ENCODE measurements at regions not wholly inside any gene's neighbourhood (a gene's known extent, or its start where the extent isn't known, plus 50 kb on each side); places are given as distances from the start of the nearest gene placed in this dataset.

GRCh38 chr1:67564193-67564592 lies 120.8 kb upstream of the GADD45A start:
- H3K27me3 ChIP-seq (ENCODE audit: control insufficient read depth, insufficient read depth, low read length): no peaks in the 10 kb centered on the region
- peaks cover 12% of the 10 kb centered on the region for H3K4me1 ChIP-seq (ENCODE audit: control insufficient read depth, insufficient read depth, low read length)
- H3K9ac ChIP-seq (ENCODE audit: low read depth, low read length): no peak overlapping the region
- H3K9me3 ChIP-seq (replicated peaks; ENCODE audit: low read length): no peaks in the 10 kb centered on the region
- no peak overlapping the region for H3K4me2 ChIP-seq (ENCODE audit: low read length)
- H3K4me3 ChIP-seq (ENCODE audit: low read length): no peak overlapping the region
- H3K36me3 ChIP-seq (ENCODE audit: insufficient read depth, low read length): no peaks in the 10 kb centered on the region

GRCh38 chr1:67566803-67567377 lies 118.1 kb upstream of the GADD45A start:
- H3K4me3 ChIP-seq (ENCODE audit: low read length): no peak overlapping the region
- no peaks in the 10 kb centered on the region for H3K27me3 ChIP-seq (ENCODE audit: control insufficient read depth, insufficient read depth, low read length)
- peaks cover 26% of the 10 kb centered on the region for H3K4me1 ChIP-seq (ENCODE audit: control insufficient read depth, insufficient read depth, low read length)
- no peak overlapping the region for H3K9ac ChIP-seq (ENCODE audit: low read depth, low read length)
- H3K4me2 ChIP-seq (ENCODE audit: low read length): no peak overlapping the region
- no peaks in the 10 kb centered on the region for H3K36me3 ChIP-seq (ENCODE audit: insufficient read depth, low read length)
- no peaks in the 10 kb centered on the region for H3K9me3 ChIP-seq (replicated peaks; ENCODE audit: low read length)

DNA sequence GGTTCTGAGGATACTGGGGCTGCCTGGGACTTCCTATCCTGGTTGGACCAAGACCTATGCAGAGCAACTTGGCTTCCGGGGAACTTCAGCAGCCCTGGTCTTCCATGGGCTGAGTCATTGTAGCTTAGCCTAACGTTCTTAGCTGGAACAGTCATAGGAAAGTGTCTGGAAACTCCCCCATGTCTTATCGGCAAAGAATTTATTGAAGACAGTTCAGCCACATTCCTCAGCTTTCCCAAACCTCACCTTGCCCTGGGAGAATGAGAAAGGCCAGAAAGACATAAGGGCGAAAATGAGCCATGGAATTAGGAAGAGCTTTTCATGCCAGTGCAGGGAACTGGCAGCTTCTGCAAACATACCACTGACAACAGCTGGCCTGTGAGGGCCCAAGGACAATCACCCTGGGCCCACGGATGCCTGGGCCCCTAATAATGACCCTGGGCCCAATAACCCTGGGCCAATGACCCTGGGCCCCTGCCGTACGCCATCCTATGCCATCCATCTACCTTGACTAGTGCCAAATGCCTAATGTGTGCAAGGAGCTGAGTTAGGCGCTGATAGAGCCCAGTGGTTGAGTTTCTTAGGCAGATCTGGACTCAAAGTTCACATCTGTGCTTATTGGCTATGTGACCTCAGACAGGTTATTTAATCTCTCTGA lies 114.4 kb upstream of the GADD45A start:
- Histone ChIP-seq H3K27me3 (ENCODE audit: control insufficient read depth, insufficient read depth, low read length) (no peaks in the 10 kb centered on the region), H3K36me3 (ENCODE audit: insufficient read depth, low read length) (no peaks in the 10 kb centered on the region), H3K4me2 (ENCODE audit: low read length) (peak overlapping the region; percentile 32), H3K9me3 (replicated peaks; ENCODE audit: low read length) (no peaks in the 10 kb centered on the region), H3K9ac (ENCODE audit: low read depth, low read length) (peak overlapping the region; percentile 66), H3K4me3 (ENCODE audit: low read length) (peak overlapping the region; percentile 20), H3K4me1 (ENCODE audit: control insufficient read depth, insufficient read depth, low read length) (peaks cover 41% of the 10 kb centered on the region)

DNA sequence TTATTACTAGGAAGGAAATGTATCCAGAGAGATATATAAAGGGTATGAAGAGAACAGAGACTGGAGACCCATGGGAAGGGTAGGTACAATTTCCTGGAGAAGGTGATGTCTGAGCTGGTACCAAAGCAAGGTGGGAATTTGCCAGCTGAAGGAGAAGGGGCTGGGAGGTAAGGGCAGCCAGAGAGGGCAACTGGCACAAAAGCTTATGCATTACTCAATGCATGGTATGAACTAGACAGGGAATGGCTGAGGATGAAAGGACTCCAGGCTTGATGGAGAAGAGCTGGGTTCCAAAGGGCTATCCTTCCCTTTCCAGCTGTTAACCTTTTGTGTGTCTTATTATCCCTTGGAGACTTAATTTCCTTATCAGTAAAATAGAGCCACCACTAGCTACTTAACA lies 113.6 kb upstream of the GADD45A start:
- Histone ChIP-seq H3K4me2 (ENCODE audit: low read length) (no peak overlapping the region), H3K9me3 (replicated peaks; ENCODE audit: low read length) (no peaks in the 10 kb centered on the region), H3K27me3 (ENCODE audit: control insufficient read depth, insufficient read depth, low read length) (no peaks in the 10 kb centered on the region), H3K4me1 (ENCODE audit: control insufficient read depth, insufficient read depth, low read length) (peaks cover 42% of the 10 kb centered on the region), H3K9ac (ENCODE audit: low read depth, low read length) (peak overlapping the region; percentile 66), H3K36me3 (ENCODE audit: insufficient read depth, low read length) (no peaks in the 10 kb centered on the region), H3K4me3 (ENCODE audit: low read length) (no peak overlapping the region)

- H3K9me3 ChIP-seq (replicated peaks; ENCODE audit: low read length): no peaks in the 10 kb centered on the region
- H3K4me2 ChIP-seq (ENCODE audit: low read length): no peak overlapping the region
- no peaks in the 10 kb centered on the region for H3K27me3 ChIP-seq (ENCODE audit: control insufficient read depth, insufficient read depth, low read length)
- peak overlapping the region; percentile 66 for H3K9ac ChIP-seq (ENCODE audit: low read depth, low read length)
- no peaks in the 10 kb centered on the region for H3K36me3 ChIP-seq (ENCODE audit: insufficient read depth, low read length)
- peaks cover 42% of the 10 kb centered on the region for H3K4me1 ChIP-seq (ENCODE audit: control insufficient read depth, insufficient read depth, low read length)
- H3K4me3 ChIP-seq (ENCODE audit: low read length): no peak overlapping the region
These were observed 113.0 kb upstream of the GADD45A start for GRCh38 chr1:67571901-67572593.

DNA sequence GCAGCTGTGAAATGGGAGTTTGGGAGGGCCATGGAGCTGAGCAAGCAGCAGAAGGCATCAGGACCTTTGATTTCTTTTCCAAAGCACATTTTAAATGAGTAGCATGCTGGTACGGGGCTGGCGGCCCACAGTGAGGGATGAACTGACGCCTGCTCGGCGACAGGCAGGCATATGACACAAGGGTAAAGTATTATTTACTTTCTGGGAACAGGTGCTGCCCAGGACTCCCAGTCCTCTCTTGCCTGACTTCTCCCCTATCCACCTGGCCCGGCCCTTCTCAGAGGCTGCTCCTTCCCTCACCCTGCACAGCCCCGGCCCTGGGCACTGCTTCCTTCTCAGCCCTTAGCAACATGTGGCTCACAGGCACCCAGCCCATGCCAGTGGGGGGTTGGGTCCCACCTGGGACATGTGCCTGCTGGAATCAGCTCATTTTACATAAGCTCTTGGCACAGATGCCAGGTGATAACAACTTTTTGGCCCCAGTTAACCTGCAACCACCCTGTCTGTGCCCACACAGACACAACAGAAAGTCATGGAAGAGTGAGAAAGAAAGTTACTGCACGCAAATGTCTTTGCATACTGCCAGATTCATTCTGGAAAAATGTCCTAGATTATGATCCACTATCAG lies 112.3 kb upstream of the GADD45A start:
- Histone ChIP-seq H3K9ac (ENCODE audit: low read depth, low read length) (peak overlapping the region; percentile 12), H3K9me3 (replicated peaks; ENCODE audit: low read length) (no peaks in the 10 kb centered on the region), H3K4me2 (ENCODE audit: low read length) (no peak overlapping the region), H3K27me3 (ENCODE audit: control insufficient read depth, insufficient read depth, low read length) (no peaks in the 10 kb centered on the region), H3K36me3 (ENCODE audit: insufficient read depth, low read length) (no peaks in the 10 kb centered on the region), H3K4me3 (ENCODE audit: low read length) (no peak overlapping the region), H3K4me1 (ENCODE audit: control insufficient read depth, insufficient read depth, low read length) (peaks cover 42% of the 10 kb centered on the region)

DNA sequence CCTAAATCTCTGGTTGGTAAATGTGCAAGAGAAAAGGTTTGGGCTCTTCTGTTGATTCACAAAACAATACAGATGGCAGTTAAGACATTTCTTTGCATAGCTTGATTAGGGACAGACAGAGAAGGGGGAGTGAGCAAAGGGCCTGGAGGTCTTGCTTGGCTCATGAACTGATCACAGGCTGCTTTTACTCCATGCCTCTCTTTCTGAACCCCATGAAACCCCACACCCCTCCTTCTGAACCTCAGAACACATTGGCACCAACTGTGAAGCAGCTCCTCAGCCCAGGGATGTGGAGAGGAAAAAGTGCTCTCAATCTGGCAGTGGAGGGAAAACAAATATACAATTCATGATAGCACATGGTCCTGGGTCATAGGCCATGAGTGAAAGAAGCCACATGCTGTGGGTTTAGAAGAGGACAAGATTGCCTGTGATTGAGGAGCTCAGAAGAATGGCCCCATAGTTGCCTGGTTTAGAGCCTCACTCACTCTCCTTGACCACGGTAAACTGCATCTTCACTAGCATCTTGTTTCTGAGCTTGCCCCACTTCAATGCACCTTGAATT lies 111.6 kb upstream of the GADD45A start:
- Histone ChIP-seq H3K27me3 (ENCODE audit: control insufficient read depth, insufficient read depth, low read length) (no peaks in the 10 kb centered on the region), H3K4me3 (ENCODE audit: low read length) (no peak overlapping the region), H3K4me1 (ENCODE audit: control insufficient read depth, insufficient read depth, low read length) (peaks cover 42% of the 10 kb centered on the region), H3K36me3 (ENCODE audit: insufficient read depth, low read length) (no peaks in the 10 kb centered on the region), H3K9ac (ENCODE audit: low read depth, low read length) (peak overlapping the region; percentile 12), H3K4me2 (ENCODE audit: low read length) (no peak overlapping the region), H3K9me3 (replicated peaks; ENCODE audit: low read length) (no peaks in the 10 kb centered on the region)

GRCh38 chr1:67574221-67574620 lies 110.8 kb upstream of the GADD45A start:
- H3K4me2 ChIP-seq (ENCODE audit: low read length): no peak overlapping the region
- H3K4me1 ChIP-seq (ENCODE audit: control insufficient read depth, insufficient read depth, low read length): peaks cover 42% of the 10 kb centered on the region
- no peaks in the 10 kb centered on the region for H3K27me3 ChIP-seq (ENCODE audit: control insufficient read depth, insufficient read depth, low read length)
- no peak overlapping the region for H3K9ac ChIP-seq (ENCODE audit: low read depth, low read length)
- no peak overlapping the region for H3K4me3 ChIP-seq (ENCODE audit: low read length)
- H3K9me3 ChIP-seq (replicated peaks; ENCODE audit: low read length): no peaks in the 10 kb centered on the region
- no peaks in the 10 kb centered on the region for H3K36me3 ChIP-seq (ENCODE audit: insufficient read depth, low read length)

GRCh38 chr1:67575861-67576260 lies 109.1 kb upstream of the GADD45A start:
- Histone ChIP-seq H3K4me2 (ENCODE audit: low read length) (no peak overlapping the region), H3K36me3 (ENCODE audit: insufficient read depth, low read length) (no peaks in the 10 kb centered on the region), H3K4me3 (ENCODE audit: low read length) (no peak overlapping the region), H3K27me3 (ENCODE audit: control insufficient read depth, insufficient read depth, low read length) (no peaks in the 10 kb centered on the region), H3K9me3 (replicated peaks; ENCODE audit: low read length) (no peaks in the 10 kb centered on the region), H3K4me1 (ENCODE audit: control insufficient read depth, insufficient read depth, low read length) (peaks cover 29% of the 10 kb centered on the region), H3K9ac (ENCODE audit: low read depth, low read length) (no peak overlapping the region)

GRCh38 chr1:67576474-67576873 lies 108.5 kb upstream of the GADD45A start:
- H3K27me3 ChIP-seq (ENCODE audit: control insufficient read depth, insufficient read depth, low read length): no peaks in the 10 kb centered on the region
- H3K36me3 ChIP-seq (ENCODE audit: insufficient read depth, low read length): no peaks in the 10 kb centered on the region
- H3K4me1 ChIP-seq (ENCODE audit: control insufficient read depth, insufficient read depth, low read length): peaks cover 23% of the 10 kb centered on the region
- no peaks in the 10 kb centered on the region for H3K9me3 ChIP-seq (replicated peaks; ENCODE audit: low read length)
- H3K4me3 ChIP-seq (ENCODE audit: low read length): no peak overlapping the region
- H3K4me2 ChIP-seq (ENCODE audit: low read length): no peak overlapping the region
- H3K9ac ChIP-seq (ENCODE audit: low read depth, low read length): no peak overlapping the region

- no peaks in the 10 kb centered on the region for H3K9me3 ChIP-seq (replicated peaks; ENCODE audit: low read length)
These were observed 107.4 kb upstream of the GADD45A start for GRCh38 chr1:67577646-67578045.

More at GRCh38 chr1:67577646-67578045, 107.4 kb upstream of the GADD45A start:
- Histone ChIP-seq H3K9ac (ENCODE audit: low read depth, low read length) (no peak overlapping the region), H3K4me2 (ENCODE audit: low read length) (no peak overlapping the region), H3K4me3 (ENCODE audit: low read length) (no peak overlapping the region), H3K36me3 (ENCODE audit: insufficient read depth, low read length) (no peaks in the 10 kb centered on the region), H3K27me3 (ENCODE audit: control insufficient read depth, insufficient read depth, low read length) (no peaks in the 10 kb centered on the region), H3K4me1 (ENCODE audit: control insufficient read depth, insufficient read depth, low read length) (peaks cover 12% of the 10 kb centered on the region)

Measured in skeletal muscle satellite cell (primary cell).